ENCODE measurements at regions not wholly inside any gene's neighbourhood (a gene's known extent, or its start where the extent isn't known, plus 50 kb on each side); places are given as distances from the start of the nearest gene placed in this dataset.

DNA sequence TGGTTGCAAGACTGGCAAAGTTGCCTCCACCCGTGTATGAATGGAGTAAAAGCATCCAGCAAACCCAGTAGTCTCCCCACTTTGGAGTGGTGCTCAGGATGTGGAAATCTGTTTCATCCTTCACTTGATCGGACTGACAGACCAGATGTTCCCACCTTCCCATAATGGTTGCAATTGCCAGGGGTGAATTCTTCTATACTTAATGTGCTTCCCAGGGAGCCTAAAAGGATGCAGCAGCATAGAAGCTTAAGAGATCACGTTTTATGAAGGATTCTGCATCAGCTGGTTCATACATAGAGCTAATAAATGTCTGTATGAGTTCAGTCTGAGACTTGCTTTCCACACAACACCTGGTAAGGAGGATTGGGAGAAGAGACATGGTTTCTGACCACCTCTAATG lies 198.8 kb upstream of the S1PR3 start:
- Mint-ChIP-seq H3K4me3 (no peak overlapping the region), H3K9me3 (no peaks in the 10 kb centered on the region), H3K27ac (no peak overlapping the region), H3K27me3 (peaks cover 11 to 13% of the 10 kb centered on the region in 2 donors), H3K4me1 (ENCODE audit: low read depth in 2 of 2) (no peaks in the 10 kb centered on the region), H3K36me3 (ENCODE audit: insufficient read depth) (no peaks in the 10 kb centered on the region)
- DNase-seq (no peak), ATAC-seq (replicated peaks) (no peak)

DNA sequence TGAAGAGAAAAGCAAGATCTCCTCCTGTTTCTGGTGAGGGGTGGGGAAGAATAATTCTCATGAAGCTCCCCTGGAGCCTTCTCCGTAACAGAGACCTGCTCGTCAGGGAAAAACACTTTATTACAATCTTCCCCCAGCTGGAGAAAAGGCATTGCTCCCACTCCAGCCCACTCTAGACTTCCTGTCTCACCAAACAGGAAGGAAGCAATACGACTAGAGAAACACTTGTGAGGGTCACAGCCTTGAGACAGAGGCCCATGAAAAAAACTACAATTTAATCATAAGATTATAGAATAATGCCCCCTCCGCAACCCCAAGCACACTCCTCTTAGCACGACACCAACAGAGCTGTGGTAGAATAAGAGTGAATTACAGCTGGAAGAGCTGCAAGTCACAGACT lies 197.2 kb upstream of the S1PR3 start:
- no peaks in the 10 kb centered on the region for H3K36me3 Mint-ChIP-seq (ENCODE audit: insufficient read depth)
- DNase-seq = no peak
- H3K27me3 Mint-ChIP-seq = no peaks in the 10 kb centered on the region
- no peak overlapping the region for H3K27ac Mint-ChIP-seq
- no peak for ATAC-seq (replicated peaks)
- no peaks in the 10 kb centered on the region for H3K9me3 Mint-ChIP-seq
- H3K4me1 Mint-ChIP-seq (ENCODE audit: low read depth in 2 of 2) = no peaks in the 10 kb centered on the region
- H3K4me3 Mint-ChIP-seq = no peak overlapping the region

DNA sequence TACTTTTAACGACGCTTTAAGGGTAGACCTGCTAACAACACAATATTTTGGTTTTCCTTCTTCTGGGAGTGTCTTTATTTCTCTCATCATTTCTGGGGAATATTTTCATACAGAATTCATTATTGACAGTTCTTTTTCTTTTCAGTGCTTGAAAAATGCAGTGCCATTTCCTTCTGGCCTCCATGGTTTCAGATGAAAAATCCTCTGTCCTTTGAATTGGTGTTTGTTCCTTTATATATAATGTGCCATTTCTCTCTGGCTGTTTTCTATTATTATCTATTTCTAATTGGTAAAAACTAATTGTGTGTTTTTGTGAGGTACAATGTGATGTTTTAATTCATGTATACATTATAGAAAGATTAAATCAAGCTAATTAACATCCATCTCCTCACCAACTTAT lies 194.3 kb upstream of the S1PR3 start:
- Mint-ChIP-seq H3K4me1 (ENCODE audit: low read depth in 2 of 2) (no peaks in the 10 kb centered on the region), H3K27ac (no peak overlapping the region)
- no peak for ATAC-seq (replicated peaks)

DNA sequence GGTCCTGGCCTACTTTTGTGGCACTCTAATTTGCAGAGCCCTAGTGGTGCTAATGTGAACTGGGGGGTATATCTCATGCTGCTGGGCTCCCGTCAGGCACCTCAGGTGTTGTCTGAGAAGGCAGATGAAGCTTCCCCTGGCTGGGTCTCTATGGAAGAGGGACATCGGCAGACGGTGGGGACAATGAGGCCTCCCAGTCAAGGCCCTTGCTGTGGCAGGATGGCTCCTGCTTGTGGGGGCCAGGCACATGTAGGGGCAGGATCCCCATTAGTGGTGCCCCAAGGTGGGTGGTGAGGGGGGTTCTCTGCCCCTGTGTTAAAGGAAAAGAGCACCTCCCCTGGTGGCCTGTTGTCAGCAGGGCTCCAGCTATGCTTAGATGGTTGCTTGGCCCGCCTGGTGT lies 192.8 kb upstream of the S1PR3 start:
- no peak overlapping the region for H3K27ac Mint-ChIP-seq
- H3K27me3 Mint-ChIP-seq = peaks cover 21 to 25% of the 10 kb centered on the region in 2 donors
- ATAC-seq (replicated peaks) (no peak), DNase-seq (no peak)
- H3K4me3 Mint-ChIP-seq = no peak overlapping the region
- no peaks in the 10 kb centered on the region for H3K4me1 Mint-ChIP-seq (ENCODE audit: low read depth in 2 of 2)
- no peaks in the 10 kb centered on the region for H3K9me3 Mint-ChIP-seq
- H3K36me3 Mint-ChIP-seq (ENCODE audit: insufficient read depth) = no peaks in the 10 kb centered on the region

More for the DNA sequence above, 194.3 kb upstream of the S1PR3 start:
- DNase-seq = no peak
- H3K27me3 Mint-ChIP-seq = peaks cover 17 to 19% of the 10 kb centered on the region in 2 donors
- H3K36me3 Mint-ChIP-seq (ENCODE audit: insufficient read depth) = no peaks in the 10 kb centered on the region
- no peak overlapping the region for H3K4me3 Mint-ChIP-seq
- H3K9me3 Mint-ChIP-seq = no peaks in the 10 kb centered on the region

DNA sequence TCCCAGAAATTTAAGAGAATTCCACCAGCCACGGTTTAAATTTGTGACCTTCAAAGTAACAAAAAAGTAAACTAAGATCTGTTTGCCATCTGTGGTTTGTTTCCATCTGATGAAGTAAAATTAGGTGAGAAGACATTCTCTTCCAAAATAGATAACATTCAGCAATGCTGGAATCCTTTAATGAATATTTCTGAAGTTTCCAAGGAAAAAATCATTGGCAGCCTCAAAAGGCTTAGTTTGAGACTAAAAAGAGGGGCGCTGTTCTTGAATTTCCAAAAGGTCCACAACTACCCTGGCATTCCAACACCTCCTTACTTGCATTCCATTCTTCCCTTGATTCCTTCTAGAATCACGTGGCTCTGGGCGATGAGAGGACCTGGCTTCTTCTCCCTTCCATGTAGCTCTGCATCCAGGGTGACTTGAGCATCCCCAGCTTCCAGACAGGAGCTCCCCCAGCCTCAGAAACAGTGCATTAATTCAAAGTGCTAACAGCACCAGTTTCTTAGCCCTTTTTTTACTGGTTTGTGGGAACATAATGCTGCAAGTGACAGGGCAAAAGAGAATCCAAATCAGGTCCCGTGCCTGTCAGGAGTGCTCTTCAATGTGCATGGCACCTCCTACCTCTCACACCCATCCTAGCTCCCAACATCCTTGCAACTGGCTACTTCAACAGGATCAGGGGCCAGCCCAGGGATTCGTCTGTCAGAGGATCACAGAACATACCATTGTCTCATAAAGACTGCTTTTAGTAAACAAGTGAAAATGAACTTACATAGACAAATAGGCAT lies 191.5 kb upstream of the S1PR3 start:
- Mint-ChIP-seq H3K27ac (no peak overlapping the region), H3K36me3 (ENCODE audit: insufficient read depth) (no peaks in the 10 kb centered on the region), H3K4me3 (no peak overlapping the region), H3K9me3 (peaks cover 0 to 7% of the 10 kb centered on the region in 2 donors), H3K27me3 (peaks cover 32 to 35% of the 10 kb centered on the region in 2 donors), H3K4me1 (ENCODE audit: low read depth in 2 of 2) (no peaks in the 10 kb centered on the region)
- ATAC-seq (replicated peaks) (no peak), DNase-seq (no peak)

DNA sequence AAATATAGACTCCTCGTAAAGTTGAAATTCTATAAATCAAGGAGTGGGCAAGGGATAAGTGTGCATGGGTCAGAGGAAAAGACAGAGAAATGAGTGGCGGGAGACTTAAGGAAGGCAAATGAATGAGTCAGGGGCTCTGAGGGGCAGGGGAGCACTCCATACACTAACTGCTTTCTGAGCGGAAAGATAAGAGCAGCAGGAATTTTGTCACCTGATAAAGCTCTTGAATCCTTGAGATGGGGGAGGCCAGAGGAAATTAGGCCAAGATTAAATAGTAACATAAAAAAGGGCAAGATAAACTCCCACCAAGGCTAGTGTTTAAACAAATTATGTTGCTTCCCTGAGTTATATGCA lies 191.0 kb upstream of the S1PR3 start:
- H3K27me3 Mint-ChIP-seq = peaks cover 32 to 35% of the 10 kb centered on the region in 2 donors
- DNase-seq (no peak), ATAC-seq (replicated peaks) (no peak)
- no peaks in the 10 kb centered on the region for H3K36me3 Mint-ChIP-seq (ENCODE audit: insufficient read depth)
- peaks cover 0 to 7% of the 10 kb centered on the region in 2 donors for H3K9me3 Mint-ChIP-seq
- no peak overlapping the region for H3K27ac Mint-ChIP-seq
- no peak overlapping the region for H3K4me3 Mint-ChIP-seq
- H3K4me1 Mint-ChIP-seq (ENCODE audit: low read depth in 2 of 2) = no peaks in the 10 kb centered on the region

DNA sequence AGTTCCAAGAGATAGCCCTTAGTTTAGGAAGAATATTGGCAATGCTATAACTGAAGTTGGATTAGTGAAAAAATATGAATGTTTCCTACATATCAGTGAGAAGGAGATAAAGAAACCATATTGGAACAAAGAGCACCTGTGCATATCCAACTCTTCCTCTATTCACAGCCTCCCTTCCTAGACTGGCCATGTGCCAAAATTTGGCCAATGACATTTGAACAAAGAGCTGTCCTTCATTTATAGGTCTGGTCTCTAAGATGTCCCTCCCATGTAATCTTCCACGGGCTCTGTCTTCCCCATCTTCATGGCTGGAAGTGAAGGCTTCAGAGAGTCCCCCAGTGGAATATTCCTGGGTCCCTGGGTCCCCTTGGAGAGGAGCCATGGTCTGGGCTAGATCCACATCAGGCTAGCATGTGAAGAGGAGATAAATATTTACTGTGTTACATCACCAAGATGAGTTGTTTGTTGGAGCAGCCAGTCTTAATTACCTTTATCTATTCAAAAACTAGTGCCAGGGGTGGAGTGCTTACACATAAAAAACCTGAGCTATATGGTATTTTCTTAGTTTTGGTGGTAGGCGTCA lies 190.0 kb upstream of the S1PR3 start:
- no peak overlapping the region for H3K27ac Mint-ChIP-seq
- ATAC-seq (replicated peaks) (no peak), DNase-seq (no peak)
- H3K4me1 Mint-ChIP-seq (ENCODE audit: low read depth in 2 of 2) = no peaks in the 10 kb centered on the region
- peaks cover 0 to 7% of the 10 kb centered on the region in 2 donors for H3K9me3 Mint-ChIP-seq
- H3K27me3 Mint-ChIP-seq = peaks cover 32 to 35% of the 10 kb centered on the region in 2 donors
- no peaks in the 10 kb centered on the region for H3K36me3 Mint-ChIP-seq (ENCODE audit: insufficient read depth)
- H3K4me3 Mint-ChIP-seq = no peak overlapping the region

DNA sequence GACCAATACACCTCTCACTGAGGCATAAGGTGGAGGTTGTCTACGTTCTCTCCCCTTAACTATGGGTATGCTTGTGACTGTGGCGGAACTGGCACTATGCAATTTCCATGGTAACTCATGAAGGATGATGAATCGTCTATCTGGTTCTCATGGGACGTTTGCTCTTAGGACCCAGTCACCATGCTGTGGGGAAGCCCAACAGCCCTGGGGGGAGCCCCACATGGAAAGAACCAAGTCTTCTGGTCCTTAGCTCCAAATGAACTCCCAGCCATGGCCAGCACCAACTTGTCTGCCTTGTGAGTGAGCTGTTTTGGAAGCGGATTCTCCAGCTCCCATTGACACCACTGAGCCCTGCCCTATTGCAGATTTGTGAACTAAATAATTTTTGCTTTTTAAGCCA lies 188.7 kb upstream of the S1PR3 start:
- Mint-ChIP-seq H3K27me3 (peaks cover 32 to 41% of the 10 kb centered on the region in 2 donors), H3K4me3 (no peak overlapping the region), H3K4me1 (ENCODE audit: low read depth in 2 of 2) (no peaks in the 10 kb centered on the region), H3K27ac (no peak overlapping the region), H3K36me3 (ENCODE audit: insufficient read depth) (no peaks in the 10 kb centered on the region), H3K9me3 (peaks cover 0 to 12% of the 10 kb centered on the region in 2 donors)
- DNase-seq = no peak
- ATAC-seq (replicated peaks) = no peak

DNA sequence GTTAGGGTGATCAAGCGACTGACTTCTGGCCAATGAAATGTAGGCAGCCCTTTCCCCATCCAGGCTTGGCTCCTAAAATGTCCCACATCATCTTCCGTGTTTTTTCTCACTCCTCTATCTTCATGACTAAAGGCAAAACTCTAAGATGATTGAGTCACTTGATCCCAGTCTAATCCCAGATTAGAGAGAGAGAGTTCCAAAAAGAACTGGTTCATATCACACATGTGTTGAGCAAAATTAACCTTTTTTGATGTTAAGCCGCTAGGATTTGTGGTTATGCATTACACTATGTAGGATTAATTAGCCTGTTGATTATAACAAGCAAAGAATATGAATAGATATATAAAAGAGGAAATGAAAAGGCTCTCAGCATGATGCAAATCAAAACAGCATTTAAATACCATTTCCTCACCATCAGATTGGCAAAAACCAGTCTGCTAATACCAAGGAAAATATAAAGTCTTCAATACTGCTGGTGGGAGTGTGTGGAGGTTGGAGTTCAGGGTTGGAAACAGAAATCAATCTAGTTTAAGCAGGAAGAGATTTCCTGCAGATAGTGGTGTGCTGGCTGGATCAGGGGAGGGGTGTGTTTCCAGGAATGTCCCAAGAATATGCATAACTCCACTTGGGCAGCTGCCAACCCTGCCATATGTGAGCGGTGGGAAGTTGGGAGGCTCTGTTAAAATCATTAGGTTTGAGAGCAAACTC lies 187.6 kb upstream of the S1PR3 start:
- Mint-ChIP-seq H3K4me3 (no peak overlapping the region), H3K4me1 (ENCODE audit: low read depth in 2 of 2) (no peaks in the 10 kb centered on the region), H3K9me3 (peaks cover 0 to 13% of the 10 kb centered on the region in 2 donors), H3K36me3 (ENCODE audit: insufficient read depth) (no peaks in the 10 kb centered on the region), H3K27me3 (peaks cover 32 to 44% of the 10 kb centered on the region in 2 donors), H3K27ac (no peak overlapping the region)
- DNase-seq (no peak), ATAC-seq (replicated peaks) (no peak)

DNA sequence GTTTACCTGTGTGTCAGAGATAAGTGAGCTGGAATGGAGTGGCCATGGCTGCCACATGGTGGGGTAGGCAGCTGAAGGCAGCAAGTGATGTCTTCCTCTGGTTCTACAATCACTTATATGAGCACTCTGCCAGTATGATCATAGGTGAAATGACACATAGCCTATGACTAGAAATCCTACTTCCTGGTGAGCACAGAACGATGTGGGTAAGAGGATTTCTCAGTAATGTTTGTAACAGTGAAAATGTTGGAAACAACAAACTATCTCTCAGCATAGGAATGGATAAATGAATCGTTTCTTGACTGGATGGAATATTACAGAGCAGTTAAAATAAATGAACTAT lies 187.0 kb upstream of the S1PR3 start:
- Mint-ChIP-seq H3K36me3 (ENCODE audit: insufficient read depth) (no peaks in the 10 kb centered on the region), H3K4me1 (ENCODE audit: low read depth in 2 of 2) (no peaks in the 10 kb centered on the region), H3K9me3 (peaks cover 0 to 13% of the 10 kb centered on the region in 2 donors), H3K27ac (no peak overlapping the region), H3K27me3 (peaks cover 32 to 44% of the 10 kb centered on the region in 2 donors), H3K4me3 (no peak overlapping the region)
- no peak for ATAC-seq (replicated peaks)
- DNase-seq = no peak

DNA sequence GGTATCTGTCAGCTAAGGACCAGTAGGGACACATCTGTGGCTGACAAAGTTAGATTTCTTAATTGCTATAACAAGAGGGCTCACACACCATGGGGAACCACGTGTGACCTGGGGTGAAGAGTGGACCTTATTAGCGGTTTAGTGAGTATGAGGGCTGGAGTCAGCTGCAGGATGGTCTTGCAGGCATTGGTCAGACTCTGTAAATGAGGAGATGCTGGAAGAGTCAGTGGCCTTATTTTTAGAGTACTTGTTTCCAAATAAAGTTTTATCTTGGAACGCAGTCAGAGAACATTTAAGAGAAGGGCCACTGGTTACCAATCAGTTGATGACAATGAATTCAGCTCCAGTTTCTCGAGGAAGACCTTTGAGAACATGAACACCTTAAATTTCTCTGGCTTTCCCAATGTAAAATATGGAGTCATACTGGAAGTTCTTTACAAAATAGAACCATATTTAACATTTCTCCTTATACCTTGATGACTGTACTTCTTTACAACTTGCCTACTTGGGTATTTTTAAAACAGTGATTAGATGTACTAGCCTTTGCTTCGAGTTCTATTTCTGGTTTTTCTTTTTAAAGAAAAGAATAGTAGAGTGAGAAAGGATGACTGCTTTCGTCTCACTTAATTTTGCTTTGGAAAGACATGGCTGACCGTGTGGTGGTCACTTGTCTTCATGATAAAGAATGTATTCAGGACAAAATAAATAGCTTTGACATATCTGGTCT lies 185.9 kb upstream of the S1PR3 start:
- Mint-ChIP-seq H3K27me3 (peaks cover 34 to 39% of the 10 kb centered on the region in 2 donors), H3K36me3 (ENCODE audit: insufficient read depth) (no peaks in the 10 kb centered on the region), H3K4me1 (ENCODE audit: low read depth in 2 of 2) (no peaks in the 10 kb centered on the region), H3K27ac (no peak overlapping the region), H3K4me3 (no peak overlapping the region), H3K9me3 (peaks cover 0 to 13% of the 10 kb centered on the region in 2 donors)
- DNase-seq (no peak), ATAC-seq (replicated peaks) (no peak)

DNA sequence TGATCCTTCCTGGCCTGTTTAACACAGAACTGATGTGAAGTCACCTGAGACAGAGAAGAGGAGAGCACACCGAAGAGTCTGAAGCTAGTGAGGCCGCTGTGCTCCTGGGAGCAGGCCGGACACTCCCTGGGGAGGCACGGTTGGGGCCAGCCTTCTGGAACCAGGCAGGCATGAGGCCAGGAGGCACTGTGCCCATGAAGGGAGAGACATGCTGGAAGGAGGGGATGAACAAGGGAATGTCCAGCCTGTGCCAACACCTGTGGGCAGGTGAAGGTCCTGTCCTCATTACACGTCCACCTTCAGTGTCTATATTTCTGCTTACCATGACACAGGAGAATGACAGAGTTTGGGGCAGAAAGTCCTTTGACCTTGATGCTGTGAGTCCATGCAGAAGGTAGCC lies 183.8 kb upstream of the S1PR3 start:
- Mint-ChIP-seq H3K4me3 (no peak overlapping the region), H3K27ac (no peak overlapping the region), H3K27me3 (peaks cover 30 to 41% of the 10 kb centered on the region in 2 donors), H3K4me1 (ENCODE audit: low read depth in 2 of 2) (no peaks in the 10 kb centered on the region), H3K9me3 (peaks cover 0 to 13% of the 10 kb centered on the region in 2 donors), H3K36me3 (ENCODE audit: insufficient read depth) (no peaks in the 10 kb centered on the region)
- ATAC-seq (replicated peaks) (no peak), DNase-seq (no peak)

DNA sequence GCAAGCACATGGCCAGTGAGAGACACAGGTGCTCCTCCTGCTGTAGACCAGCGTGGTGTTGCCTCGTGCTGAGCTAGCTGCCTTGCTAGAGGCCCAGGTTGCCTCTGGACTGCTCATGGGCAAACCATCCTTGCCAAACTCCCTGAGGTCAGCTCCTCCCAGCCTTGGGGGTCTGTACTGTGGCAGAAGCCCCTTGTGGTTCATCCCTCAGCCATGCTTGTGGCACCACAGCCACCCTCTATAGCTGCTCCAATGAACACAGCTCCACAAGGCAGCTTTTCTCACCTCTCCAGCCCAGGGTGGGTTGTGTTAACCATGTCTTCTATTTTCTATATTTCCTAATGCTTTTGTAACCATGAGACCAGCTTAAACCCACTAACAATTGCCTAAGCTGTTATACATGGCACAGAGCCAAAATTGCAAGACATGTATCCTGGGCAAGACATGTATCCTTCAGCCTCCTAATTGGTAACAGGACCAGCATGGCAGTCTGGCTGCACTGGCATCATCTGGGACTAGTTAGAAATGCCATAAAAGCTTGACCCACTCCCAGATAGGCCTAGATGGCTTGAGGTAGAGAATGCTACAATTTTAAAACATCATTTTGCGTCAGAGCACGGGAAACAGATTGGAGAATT lies 183.1 kb upstream of the S1PR3 start:
- Mint-ChIP-seq H3K9me3 (peaks cover 0 to 13% of the 10 kb centered on the region in 2 donors), H3K4me3 (no peak overlapping the region), H3K27me3 (peaks cover 30 to 43% of the 10 kb centered on the region in 2 donors), H3K36me3 (ENCODE audit: insufficient read depth) (no peaks in the 10 kb centered on the region), H3K27ac (no peak overlapping the region), H3K4me1 (ENCODE audit: low read depth in 2 of 2) (no peaks in the 10 kb centered on the region)
- DNase-seq (no peak), ATAC-seq (replicated peaks) (no peak)
